HG02938 (cell line): ENCODE measurements at regions not wholly inside any gene's neighbourhood (a gene's known extent, or its start where the extent isn't known, plus 50 kb on each side); places are given as distances from the start of the nearest gene placed in this dataset.

Experiments used
- ATAC-seq: cut with Tn5 transposase; IDR thresholded peaks from one replicate; pipeline ENCODE4 v1.9.1; 2021; ENCODE audit warnings: mild to moderate bottlenecking, moderate library complexity; ENCODE audit not compliant: unreplicated experiment

- no peak for ATAC-seq
These were observed 1124.7 kb upstream of the WWC1 start for GRCh38 chr5:167166696-167167095.

DNA sequence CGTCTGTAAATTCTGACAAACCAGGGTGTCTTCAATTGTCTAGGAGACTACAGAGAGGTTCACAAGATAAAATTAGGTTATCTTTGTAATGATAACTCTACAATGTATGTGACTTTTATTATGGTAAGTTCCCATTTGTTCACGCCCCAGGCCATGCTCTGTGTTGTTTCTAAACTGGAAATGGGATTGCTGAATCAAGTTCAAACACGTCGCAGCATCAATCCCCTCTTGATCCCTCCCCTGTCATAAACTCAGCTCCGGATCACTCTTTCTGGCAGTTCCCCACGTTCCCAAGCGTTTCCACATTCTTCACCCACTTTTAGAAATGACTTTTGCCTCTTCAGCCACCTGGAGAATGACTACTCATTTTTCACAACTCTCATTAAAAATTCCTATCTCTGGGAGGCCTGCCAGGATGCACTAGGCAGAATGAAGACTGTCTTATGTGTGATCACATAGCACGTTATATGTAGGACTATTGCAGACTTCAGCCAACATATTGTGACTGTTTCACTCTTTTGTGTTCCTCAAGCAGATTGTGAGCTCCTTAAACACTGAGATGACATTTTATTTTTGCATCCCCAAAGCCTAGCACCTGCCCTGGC lies 1124.2 kb upstream of the WWC1 start:
- ATAC-seq: no peak

- ATAC-seq: no peak
These were observed 1122.5 kb upstream of the WWC1 start for GRCh38 chr5:167168971-167169370.

DNA sequence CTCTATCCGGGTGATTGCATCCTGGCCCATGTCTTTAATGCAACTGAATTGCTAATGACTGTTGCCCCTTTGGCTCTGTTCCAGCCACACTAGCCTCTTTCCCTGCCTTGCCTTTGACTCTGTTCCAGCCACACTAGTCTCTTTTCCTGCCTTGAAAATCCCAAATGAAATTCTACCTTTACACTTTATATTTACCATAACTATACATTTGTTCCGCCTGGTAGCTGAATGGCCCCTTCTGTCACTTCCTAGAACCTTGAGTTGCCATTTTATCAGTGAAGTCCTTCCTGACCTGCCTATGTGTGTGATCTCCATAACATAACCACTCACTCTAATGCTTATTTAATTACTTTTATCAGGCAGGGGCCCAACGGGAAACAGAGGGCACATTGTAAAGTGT lies 1120.4 kb upstream of the WWC1 start:
- no peak for ATAC-seq

- ATAC-seq: no peak
These were observed 1113.7 kb upstream of the WWC1 start for GRCh38 chr5:167177736-167178135.

DNA sequence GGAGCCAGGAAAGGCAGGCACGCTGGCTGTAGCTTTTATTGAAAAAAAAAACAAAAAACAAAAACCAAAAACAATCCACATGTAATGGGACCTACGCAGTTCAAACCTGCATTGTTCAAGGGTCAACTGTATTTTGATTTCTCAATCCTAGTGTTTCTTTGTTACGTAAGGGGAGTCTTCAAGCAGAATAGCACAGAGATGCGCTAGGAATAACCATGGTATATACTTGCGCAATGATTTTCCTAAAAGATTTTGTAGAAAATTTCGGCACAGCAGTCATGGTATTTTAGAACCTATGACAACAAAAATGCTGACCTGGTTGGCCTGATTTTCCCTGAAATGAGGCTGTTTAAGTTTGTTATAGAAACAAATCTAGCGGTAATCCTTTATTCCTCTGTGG lies 1110.5 kb upstream of the WWC1 start:
- ATAC-seq: no peak

DNA sequence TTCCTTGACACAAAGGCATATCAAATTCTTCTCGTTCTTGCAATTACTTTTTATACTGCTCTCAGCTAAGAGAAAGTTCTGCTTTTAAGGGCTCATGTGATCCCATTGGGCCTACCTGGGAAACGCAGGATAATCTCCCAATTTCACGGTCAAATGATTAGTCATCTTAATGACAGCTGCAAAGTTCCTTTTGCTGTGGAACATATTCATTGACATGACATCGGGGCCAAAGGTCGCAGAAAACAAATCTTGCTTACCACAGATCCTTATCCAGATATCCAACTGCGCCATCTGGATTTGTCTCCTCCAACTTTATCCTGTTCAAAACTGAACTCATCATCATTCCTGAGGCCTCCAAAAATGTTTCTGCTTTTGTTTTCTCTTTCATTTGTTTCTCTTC lies 1085.6 kb upstream of the WWC1 start:
- ATAC-seq: no peak

- ATAC-seq: no peak
These were observed 1084.4 kb upstream of the WWC1 start for GRCh38 chr5:167207081-167207480.

DNA sequence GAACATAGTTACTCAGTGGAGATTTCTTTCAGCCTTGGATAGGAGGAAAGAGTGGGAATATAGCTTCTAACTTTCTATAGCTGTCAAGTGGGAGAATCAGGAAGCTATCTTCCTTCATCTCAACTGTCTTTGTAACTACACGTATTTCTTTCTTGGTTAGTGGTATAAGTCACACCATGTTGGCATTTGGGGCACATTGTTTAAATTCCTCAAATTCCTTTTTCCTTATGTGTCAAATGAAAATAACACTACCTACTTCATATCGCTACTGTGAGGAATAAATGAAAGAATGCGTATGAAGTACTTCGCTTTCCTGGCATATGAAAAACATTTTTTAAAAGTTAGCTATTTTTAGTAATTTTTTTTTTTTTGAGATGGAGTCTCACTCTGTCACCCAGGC lies 1082.5 kb upstream of the WWC1 start:
- no peak for ATAC-seq

DNA sequence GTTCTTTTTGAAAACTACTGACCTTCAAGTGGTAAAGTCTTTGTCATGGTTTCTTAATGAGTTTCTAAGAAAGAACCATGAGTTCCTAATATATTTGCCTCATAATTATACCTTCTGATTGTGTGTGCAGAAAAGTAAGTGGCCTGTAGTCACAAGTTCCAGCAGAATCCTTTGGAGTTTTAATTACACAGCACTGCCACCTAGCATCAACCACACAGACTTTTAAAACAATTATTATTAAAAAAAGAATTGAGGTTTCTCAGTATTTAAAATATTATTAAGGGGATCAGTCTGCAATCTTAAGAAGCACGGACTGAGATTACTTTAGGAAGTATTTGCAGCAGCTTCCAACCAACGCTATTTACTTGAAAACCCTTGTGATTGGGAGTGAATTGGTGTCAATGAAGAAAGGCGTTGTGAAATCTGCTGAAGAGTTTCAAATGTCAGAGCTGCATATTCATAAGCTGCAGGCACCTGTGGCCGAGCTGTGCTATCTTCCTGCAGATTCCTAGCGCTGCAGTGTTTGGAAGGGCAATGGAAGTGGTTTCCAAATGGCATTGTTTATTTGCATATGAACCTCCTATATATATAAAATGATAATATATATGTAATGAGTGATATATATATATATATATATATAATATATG lies 1074.2 kb upstream of the WWC1 start:
- ATAC-seq: no peak

DNA sequence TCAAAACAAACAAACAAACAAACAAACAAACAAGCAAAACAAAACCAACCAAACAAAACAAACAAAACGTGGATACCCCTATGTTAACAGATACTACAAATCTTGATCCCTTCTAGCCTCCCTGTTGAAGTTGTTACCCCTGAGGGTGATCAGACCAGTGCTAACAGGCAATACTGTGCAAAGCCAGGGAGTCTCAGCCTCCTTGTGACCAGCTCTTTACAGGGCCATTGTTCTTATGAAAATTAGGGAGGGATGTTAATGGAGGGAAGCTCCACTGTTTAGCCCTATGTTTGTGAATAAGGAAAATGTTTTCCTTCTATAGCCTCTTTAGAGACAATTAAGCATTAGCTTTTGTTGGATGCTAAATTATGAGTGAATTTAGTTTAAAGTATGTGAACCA lies 1072.1 kb upstream of the WWC1 start:
- no peak for ATAC-seq

DNA sequence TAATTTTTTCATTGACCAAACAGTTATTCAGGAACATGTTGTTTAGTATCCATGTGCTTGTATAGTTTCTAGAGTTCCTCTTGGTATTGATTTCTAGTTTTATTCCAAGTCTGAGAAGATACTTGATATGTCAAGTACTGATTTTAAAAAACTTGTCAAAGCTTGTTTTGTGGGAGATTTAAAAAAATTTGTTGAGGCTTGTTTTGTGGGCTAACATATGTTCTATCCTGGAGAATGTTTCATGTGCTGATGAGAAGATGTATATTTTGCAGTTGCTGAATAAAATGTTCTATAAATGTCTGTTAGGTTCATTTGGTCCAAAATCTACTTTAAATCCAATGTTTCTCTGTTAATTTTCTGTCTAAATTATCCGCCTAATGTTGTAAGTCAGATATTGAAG lies 1065.1 kb upstream of the WWC1 start:
- no peak for ATAC-seq

DNA sequence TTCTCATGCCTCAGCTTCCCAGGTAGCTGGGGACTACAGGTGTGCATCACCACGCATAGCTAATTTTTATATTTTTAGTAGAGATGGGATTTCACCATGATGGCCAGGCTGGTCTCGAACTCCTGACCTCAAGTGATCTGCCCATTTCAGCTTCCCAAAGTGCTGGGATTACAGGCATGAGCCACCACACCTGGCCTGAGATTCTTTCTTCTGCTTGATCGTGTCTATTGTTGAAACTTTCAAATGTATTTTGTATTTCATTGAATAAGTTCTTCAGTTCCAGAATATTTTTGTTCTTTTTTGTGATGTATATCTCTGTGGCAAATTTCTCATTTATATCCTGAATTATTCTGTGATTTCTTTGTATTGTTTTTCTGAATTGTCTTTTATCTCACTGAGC lies 1063.3 kb upstream of the WWC1 start:
- ATAC-seq: no peak

DNA sequence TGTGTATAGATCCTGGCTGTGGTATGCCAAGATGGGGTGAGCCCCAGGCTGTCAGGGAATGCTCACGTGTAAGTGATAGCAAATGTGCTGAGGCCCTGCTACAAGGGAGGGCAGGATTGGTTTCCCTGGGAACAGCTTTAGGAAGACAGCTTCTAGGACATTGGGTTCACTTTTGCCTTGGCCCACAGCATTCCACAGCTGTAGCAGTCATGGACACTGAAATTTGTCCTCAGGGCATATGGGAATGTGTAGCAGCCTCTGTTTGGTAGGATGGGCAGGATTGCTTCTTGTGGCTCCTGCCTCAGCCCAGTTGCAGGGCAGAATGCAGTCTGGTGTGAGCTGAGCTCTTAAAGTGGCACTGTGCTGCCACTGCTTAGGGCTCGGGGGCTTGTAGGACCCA lies 1061.7 kb upstream of the WWC1 start:
- ATAC-seq: no peak

- no peak for ATAC-seq
These were observed 1061.0 kb upstream of the WWC1 start for GRCh38 chr5:167230414-167230813.

DNA sequence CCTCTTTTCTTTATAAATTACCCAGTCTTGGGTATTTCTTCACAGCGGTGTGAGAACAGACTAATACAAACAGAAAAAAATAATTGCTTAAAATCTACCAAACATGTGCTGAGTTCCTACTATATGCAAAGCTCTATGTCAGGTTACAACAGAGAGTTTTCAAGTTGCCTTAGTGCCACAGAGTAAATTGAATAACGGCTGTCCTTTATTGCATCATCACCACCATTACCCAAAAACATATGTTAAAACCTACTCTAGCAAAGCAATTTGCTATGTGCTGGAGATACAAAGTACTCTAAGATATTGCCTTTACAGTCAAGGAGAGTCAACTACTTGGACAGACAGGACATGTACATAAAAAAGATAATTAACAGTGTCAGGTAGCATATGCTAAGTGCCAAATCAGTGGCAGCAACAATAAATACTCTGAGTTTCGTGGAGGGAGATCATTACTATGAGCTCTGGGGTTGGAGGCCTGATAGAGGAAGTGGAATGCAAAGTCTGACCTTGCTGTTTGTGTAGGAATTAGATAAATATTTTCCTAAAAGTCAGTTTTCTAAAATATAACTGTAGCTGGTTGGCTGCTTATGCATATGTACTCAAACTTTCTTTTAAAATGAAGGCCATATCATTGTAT lies 1058.7 kb upstream of the WWC1 start:
- no peak for ATAC-seq

DNA sequence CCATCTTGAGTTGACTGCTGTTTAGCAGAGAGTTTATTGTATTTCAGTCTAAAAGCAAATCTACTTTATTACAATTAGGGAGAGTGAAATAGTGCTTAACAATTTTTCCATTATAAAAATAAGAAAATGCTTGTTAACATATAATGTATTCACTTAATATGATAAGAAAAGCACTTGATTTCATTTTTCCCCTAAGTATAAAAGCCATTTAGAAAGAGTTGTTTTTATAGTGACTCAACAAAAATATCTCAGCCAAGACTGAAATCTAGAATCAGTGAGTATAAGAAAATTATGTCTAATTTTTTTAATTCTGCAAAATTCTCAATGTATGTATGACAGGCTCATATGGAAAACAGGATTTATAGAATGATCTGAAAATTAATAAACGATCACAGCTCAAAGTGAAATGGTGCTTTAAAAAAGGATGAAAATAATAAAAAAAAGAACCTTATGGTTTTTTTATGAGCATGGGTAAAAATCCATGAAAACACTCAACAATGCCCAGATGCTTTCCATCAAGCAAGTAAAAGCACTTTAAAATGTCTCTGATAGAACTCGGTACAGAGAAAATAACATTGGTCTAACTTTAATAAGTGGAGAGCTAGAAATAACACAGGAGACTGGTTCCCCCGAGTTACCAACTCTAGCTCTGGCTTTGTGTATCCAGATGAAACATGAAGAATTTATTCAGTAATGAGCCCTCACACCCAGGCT lies 1057.8 kb upstream of the WWC1 start:
- no peak for ATAC-seq

DNA sequence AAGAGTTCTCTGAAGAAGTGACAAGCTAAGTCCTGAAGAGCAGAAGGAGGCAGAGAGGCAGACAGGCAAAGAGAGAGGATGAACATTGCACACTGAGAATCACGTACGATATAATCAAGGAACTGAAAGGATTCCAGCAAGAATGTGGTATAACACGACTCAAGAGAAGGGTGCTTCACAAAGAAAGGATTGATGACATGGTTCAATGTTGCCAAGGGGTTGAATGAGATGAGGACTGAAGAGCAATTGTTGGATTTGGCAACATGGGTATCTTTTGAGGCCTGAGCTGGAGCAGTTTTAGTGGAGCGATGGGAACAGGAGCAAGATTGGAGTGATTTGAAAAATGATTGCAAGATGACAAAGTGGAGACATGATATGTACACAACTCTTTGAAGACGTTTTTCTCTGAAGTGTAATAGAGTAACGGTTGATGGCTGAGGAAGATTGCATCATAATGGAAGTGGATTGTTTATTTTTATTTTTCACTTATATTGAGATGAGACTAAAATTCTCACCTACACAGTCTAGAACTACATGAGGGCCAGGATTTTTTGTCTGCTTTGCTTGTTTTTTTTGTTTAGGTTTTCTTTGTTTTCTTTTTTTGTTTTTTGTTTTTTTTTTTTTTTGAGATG lies 1049.9 kb upstream of the WWC1 start:
- no peak for ATAC-seq

DNA sequence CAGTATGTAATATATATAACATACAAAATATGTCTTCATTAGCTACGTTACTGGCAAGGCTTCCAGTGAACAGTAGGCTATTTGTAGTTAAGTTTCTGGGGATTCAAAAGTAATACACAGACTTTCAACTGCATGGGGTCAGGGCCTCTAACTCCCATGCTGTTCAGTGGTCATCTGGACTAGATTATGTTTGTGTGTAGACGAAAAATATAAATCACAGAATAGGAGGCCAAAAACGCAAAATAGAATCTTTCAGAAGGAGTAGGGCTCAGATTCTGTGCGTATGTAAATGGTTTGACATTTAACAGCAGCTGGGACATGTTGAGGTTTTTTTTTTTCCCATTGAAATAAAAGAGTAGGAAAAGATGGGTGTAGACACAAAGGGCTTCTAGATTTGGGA lies 1048.7 kb upstream of the WWC1 start:
- no peak for ATAC-seq

DNA sequence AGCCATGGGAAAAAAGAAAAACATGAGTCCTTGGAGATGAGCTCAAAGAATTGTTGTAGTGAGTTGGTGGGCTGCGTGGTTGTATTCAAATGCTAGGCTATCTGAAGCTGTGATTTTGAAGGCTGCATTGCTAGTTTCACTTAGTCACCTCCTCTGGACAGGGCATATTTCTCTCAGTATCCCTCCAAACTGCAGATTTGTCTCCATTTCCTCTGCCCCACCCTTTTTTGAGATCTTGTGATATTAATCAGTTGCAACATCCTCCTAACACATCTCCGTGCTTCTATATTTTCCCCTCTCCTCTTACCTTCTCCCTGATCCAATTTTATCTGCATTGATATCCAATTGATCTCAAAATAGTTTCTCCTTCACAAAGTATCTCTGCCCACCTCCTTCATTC lies 1048.0 kb upstream of the WWC1 start:
- ATAC-seq: no peak

GRCh38 chr5:167244583-167244982 lies 1046.9 kb upstream of the WWC1 start:
- no peak for ATAC-seq

GRCh38 chr5:167245868-167246267 lies 1045.6 kb upstream of the WWC1 start:
- ATAC-seq: no peak
